GM19025 (cell line): ENCODE measurements at regions not wholly inside any gene's neighbourhood (a gene's known extent, or its start where the extent isn't known, plus 50 kb on each side); places are given as distances from the start of the nearest gene placed in this dataset.

Source experiments
- ATAC-seq: cut with Tn5 transposase; IDR thresholded peaks from one replicate; pipeline ENCODE4 v1.9.1; 2021; ENCODE audit warnings: mild to moderate bottlenecking, low read depth, moderate library complexity; ENCODE audit not compliant: unreplicated experiment

DNA sequence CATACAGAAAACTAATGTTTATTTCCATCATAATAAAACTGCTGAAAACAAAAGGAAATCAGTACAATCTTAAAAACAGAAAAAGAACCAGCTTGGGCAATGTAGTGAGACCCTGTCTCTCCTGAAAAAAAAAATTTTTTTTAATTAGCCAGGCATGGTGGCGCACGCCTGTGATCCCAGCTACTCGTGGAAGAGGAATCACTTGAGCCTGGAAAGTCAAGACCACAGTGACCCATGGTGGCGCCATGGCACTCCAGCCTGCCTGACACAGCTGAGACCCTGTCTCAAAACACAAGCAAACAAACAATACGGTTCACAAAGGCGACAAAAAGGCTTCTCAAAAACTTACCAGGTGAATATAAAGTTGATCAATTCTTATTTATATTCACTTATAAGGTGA lies 289.7 kb downstream of the BRD1 start:
- no peak for ATAC-seq

DNA sequence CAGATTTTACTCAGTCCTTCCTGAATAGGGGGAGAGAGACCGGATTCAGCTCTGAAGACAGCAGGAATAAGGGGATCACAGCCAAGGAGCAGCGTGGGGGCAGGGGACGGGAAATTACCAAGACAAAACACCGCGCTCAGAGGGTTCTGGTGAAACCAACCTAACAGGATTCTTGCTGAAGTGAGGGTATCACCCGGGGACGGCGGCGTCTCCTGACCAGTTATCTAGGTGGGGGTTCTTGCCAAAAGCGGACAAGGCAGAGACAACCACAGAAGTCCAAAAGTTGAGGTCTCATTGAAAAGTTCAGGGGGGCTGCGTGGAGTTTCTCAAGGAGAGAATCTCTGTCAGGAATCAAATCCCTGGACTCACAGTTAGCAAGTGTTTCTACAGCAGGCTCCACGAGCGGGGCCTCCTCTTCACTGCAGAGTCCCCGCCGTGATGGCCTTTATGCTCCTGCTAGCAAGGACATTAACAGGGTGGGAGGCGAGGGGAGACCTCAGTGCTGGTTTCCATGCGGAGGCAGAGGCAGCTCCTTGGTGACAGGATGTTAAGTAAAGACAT lies 291.0 kb downstream of the BRD1 start:
- no peak for ATAC-seq

- ATAC-seq = no peak
Observed at GRCh38 chr22:49535527-49536125, 292.0 kb downstream of the BRD1 start.

GRCh38 chr22:49535126-49535525 lies 292.5 kb downstream of the BRD1 start:
- no peak for ATAC-seq

DNA sequence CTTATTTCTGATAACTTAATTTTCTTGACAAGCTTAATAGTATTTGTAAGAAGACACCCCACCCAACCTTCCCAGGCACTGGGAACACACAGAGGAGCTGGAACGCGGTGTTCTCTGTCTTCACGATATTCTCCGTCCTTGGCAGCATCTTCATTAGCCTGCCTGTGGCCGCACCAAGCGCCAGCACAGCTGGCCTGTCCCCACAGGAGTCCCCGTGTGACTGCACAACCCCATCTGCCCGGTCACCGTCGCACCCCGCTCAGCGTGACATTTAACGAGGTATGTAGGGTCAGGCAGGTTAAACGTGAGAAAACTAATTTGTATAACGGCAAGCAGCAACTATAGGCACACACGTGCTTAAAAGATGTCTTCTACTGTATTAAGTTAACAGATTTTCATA lies 293.3 kb downstream of the BRD1 start:
- no peak for ATAC-seq

- ATAC-seq = no peak
Observed at GRCh38 chr22:49533886-49534285, 293.8 kb downstream of the BRD1 start.

DNA sequence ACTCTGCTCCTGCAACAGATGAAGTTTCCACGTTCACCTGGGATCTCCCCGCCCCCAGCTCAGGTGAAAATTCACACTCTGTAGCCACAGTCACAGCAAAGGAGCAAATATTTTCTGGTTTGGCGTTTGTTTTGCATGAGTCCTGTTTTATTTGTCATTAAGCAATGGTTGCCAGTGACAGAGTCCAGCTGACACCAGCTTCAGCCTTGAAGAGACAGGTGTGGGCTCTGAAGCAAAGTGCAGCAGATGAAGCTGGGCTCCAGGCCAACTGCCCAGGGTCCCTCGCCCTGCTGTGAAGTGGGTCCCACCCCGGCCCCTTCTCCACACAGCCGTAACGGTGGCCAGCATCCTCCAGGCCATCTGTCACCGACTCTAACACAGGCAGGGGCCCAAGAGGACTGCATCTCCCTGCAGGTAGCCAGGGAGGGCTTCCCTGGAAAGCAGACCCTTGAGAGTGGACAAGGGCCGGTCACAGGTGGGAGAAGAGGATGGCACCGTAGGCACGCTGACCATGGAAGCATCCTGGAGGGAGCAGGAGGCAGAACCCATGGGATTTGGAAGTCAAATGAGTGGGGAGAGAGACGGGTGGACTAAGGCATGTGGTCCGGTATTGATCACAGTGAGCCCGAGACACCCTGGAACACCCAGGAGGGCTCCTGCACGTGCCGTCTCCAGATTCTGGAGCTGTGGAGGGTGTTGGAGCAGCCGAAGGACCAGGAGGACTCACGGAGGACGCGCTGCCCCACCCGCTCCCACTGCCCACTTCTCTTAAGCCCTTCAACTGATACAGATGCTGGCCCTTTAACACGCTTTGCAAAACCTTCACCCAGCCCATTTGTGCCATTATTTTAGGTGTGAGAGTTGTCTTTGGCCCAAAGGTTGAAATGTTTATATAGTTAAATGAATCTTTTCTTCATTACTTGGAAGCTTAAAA lies 294.5 kb downstream of the BRD1 start:
- ATAC-seq = no peak

GRCh38 chr22:49531368-49531791 lies 296.3 kb downstream of the BRD1 start:
- no peak for ATAC-seq

GRCh38 chr22:49530671-49531367 lies 296.9 kb downstream of the BRD1 start:
- no peak for ATAC-seq

GRCh38 chr22:49528420-49528720 lies 299.3 kb downstream of the BRD1 start:
- ATAC-seq = no peak

DNA sequence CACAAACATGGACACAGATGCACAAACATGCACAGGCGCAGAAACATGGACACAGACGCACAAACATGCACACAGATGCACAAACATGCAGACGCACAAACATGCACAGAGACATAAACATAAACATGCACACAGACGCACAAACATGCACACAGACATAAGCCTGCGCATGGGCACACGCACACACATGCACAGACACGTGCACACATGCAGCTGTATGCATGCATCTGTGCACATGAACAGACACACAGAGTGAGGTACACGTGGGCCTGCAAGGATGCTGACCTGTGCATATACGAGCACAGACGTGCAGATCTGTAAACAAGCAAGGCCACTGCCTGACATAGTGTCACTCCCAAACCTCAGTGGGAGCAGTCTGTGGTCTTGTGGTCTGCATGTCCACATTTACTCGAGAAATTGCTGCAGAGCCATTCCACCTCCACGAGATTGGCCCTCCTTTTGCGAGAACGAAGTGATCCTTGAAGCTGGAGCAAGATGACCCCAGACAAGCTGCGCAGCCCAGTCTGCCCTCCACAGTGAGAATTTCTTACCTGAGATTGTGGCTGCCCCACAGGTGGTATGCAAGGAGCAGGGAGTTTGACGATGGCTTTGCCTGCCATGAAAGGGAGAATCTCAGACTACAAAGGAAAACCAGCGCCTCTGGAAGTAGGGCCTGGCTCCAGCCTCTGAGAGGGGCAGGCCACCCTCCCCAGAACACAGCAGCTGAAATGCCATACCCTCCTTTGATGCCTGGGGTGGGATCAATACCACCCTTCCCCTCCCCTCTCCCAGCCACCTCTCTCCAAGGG lies 299.9 kb downstream of the BRD1 start:
- ATAC-seq = no peak

GRCh38 chr22:49525801-49526535 lies 301.7 kb downstream of the BRD1 start:
- no peak for ATAC-seq

DNA sequence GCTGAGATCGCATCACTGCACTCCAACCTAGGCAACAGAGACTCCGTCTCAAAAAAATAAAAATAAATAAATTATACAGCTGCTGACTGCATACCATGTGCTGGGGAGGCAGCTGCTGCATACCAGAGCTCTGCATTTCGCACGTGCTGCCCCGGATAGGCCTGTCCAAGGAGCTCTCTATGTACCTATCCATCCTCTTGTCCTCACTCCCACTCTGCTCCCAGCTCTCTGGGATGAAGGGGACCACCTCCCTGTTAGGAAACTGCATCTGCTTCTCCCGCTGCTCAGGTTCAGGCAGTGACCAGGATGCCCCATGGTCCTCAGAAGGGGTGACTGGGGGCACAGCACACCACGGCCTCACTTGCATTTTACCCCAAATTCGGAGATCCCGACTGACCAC lies 302.3 kb downstream of the BRD1 start:
- no peak for ATAC-seq

- no peak for ATAC-seq
Observed at GRCh38 chr22:49524362-49524761, 303.3 kb downstream of the BRD1 start.

- no peak for ATAC-seq
Observed at GRCh38 chr22:49523374-49524008, 304.2 kb downstream of the BRD1 start.

GRCh38 chr22:49522582-49523373 lies 304.9 kb downstream of the BRD1 start:
- no peak for ATAC-seq

DNA sequence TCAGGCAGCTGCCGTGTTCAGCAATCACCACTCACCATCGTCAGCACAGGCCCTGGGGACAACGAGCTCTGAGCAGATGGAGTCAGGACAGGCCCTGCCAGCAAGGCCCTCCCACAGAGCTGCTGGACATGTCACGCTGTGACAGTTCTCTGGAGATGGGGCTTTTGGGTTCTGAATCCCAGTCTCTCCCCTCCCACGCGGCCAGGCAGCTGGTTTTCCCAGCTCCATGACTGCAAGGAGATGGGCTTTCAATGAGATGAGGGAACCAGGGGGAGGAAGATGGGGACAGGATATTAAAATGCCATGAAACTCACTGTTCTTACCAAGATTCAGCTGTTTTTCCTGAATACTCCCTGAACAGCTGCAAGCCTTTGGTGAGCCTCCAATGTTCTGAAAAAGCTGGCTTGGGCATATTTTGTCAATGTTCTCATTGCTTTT lies 305.9 kb downstream of the BRD1 start:
- no peak for ATAC-seq

GRCh38 chr22:49519117-49519737 lies 308.4 kb downstream of the BRD1 start:
- ATAC-seq = no peak
